Karpas-422 (cell line): ENCODE measurements at regions not wholly inside any gene's neighbourhood (a gene's known extent, or its start where the extent isn't known, plus 50 kb on each side); places are given as distances from the start of the nearest gene placed in this dataset.

Experiments used
- DNase-seq: peaks from one replicate; pipeline ENCODE4 v3.0.0-alpha.2; 2015
- H2AFZ ChIP-seq: fragments of 200-600 bp; sonication (generic); 2 replicates; pipeline ENCODE4 v1.6.1; 2014; ENCODE audit warnings: antibody characterized with exemption, low read length, mixed read lengths
- H3K27ac ChIP-seq: fragments of 200-600 bp; sonication (generic); 2 replicates; pipeline ENCODE4 v1.5.1; 2014; ENCODE audit warnings: mild to moderate bottlenecking, low read length, moderate library complexity
- H3K27me3 ChIP-seq: fragments of 200-600 bp; sonication (generic); 2 replicates; pipeline ENCODE4 v1.6.1; 2014; ENCODE audit warnings: low read length, mixed read lengths
- H3K36me3 ChIP-seq: fragments of 200-600 bp; sonication (generic); 2 replicates; pipeline ENCODE4 v1.6.1; 2014; ENCODE audit warnings: low read length, mixed read lengths; ENCODE audit not compliant: insufficient read depth
- H3K4me1 ChIP-seq: fragments of 200-600 bp; sonication (generic); 2 replicates; pipeline ENCODE4 v1.6.1; 2014; ENCODE audit warnings: mild to moderate bottlenecking, low read length, mixed read lengths
- H3K4me2 ChIP-seq: fragments of 200-600 bp; sonication (generic); 2 replicates; pipeline ENCODE4 v1.6.1; 2014; ENCODE audit warnings: low read length, low read depth, mild to moderate bottlenecking; ENCODE audit not compliant: poor library complexity, severe bottlenecking
- H3K4me3 ChIP-seq: fragments of 200-600 bp; sonication (generic); 2 replicates; pipeline ENCODE4 v1.5.1; 2014; ENCODE audit warnings: mild to moderate bottlenecking, antibody characterized with exemption, low read length, mixed read lengths
- H3K79me2 ChIP-seq: fragments of 200-600 bp; sonication (generic); 2 replicates; pipeline ENCODE4 v1.6.1; 2014; ENCODE audit warnings: mild to moderate bottlenecking, low read length, mixed read lengths
- H3K9ac ChIP-seq: fragments of 200-600 bp; sonication (generic); 2 replicates; pipeline ENCODE4 v1.6.0; 2014; ENCODE audit warnings: low read length
- H3K9me2 ChIP-seq: fragments of 200-600 bp; sonication (generic), shearing (Covaris generic); replicated peaks from 2 replicates; pipeline ENCODE4 v1.6.0; 2014; ENCODE audit warnings: mild to moderate bottlenecking, low read length, moderate library complexity; ENCODE audit not compliant: insufficient read depth
- H3K9me3 ChIP-seq: fragments of 300-700, 200-600 bp; sonication (generic); 2 replicates; pipeline ENCODE4 v1.6.1; 2014; ENCODE audit warnings: low read length, mixed read lengths
- H4K20me1 ChIP-seq: fragments of 200-600 bp; sonication (generic); 2 replicates; pipeline ENCODE4 v1.6.1; 2014; ENCODE audit warnings: mild to moderate bottlenecking, antibody characterized with exemption, low read length, low read depth; ENCODE audit not compliant: insufficient read depth

- Histone ChIP-seq H3K79me2 (no peaks in the 10 kb centered on the region), H2AFZ (no peak overlapping the region), H3K4me2 (no peak overlapping the region), H3K4me3 (no peak overlapping the region), H3K27me3 (no peaks in the 10 kb centered on the region), H3K36me3 (no peaks in the 10 kb centered on the region), H3K9me3 (peaks cover 2% of the 10 kb centered on the region; the same call in 1 of the 2 replicates), H3K9me2 (no peaks in the 10 kb centered on the region), H3K9ac (no peak overlapping the region), H3K27ac (no peak overlapping the region), H3K4me1 (no peaks in the 10 kb centered on the region), H4K20me1 (no peaks in the 10 kb centered on the region)
- no peak for DNase-seq
Measured at GRCh38 chr10:52956861-52957260, 184.3 kb upstream of the MBL2 start.

GRCh38 chr10:52956461-52956860 lies 183.9 kb upstream of the MBL2 start:
- no peak overlapping the region for H3K4me2 ChIP-seq
- H3K79me2 ChIP-seq, result no peaks in the 10 kb centered on the region
- no peak overlapping the region for H2AFZ ChIP-seq
- no peaks in the 10 kb centered on the region for H3K36me3 ChIP-seq
- H3K4me1 ChIP-seq, result no peaks in the 10 kb centered on the region
- H3K27me3 ChIP-seq, result no peaks in the 10 kb centered on the region
- peaks cover 1% of the 10 kb centered on the region; the same call in 1 of the 2 replicates for H3K9me3 ChIP-seq
- no peaks in the 10 kb centered on the region for H3K9me2 ChIP-seq
- H3K4me3 ChIP-seq, result no peak overlapping the region
- no peak overlapping the region for H3K27ac ChIP-seq
- no peak for DNase-seq
- H4K20me1 ChIP-seq, result no peaks in the 10 kb centered on the region
- no peak overlapping the region for H3K9ac ChIP-seq

- Histone ChIP-seq H3K79me2 (no peaks in the 10 kb centered on the region), H3K9ac (no peak overlapping the region), H3K36me3 (no peaks in the 10 kb centered on the region), H3K4me2 (no peak overlapping the region), H3K27me3 (no peaks in the 10 kb centered on the region), H3K9me2 (no peaks in the 10 kb centered on the region), H3K9me3 (no peaks in the 10 kb centered on the region; the same call in 1 of the 2 replicates), H2AFZ (no peak overlapping the region), H3K4me3 (no peak overlapping the region), H4K20me1 (no peaks in the 10 kb centered on the region), H3K27ac (no peak overlapping the region), H3K4me1 (no peaks in the 10 kb centered on the region)
- no peak for DNase-seq
Measured at GRCh38 chr10:52955337-52955736, 182.8 kb upstream of the MBL2 start.

GRCh38 chr10:52954407-52954806 lies 181.8 kb upstream of the MBL2 start:
- Histone ChIP-seq H3K9me3 (no peaks in the 10 kb centered on the region; the same call in 1 of the 2 replicates), H4K20me1 (no peaks in the 10 kb centered on the region), H3K4me3 (no peak overlapping the region), H3K79me2 (no peaks in the 10 kb centered on the region), H3K4me2 (no peak overlapping the region), H2AFZ (no peak overlapping the region), H3K27ac (no peak overlapping the region), H3K4me1 (no peaks in the 10 kb centered on the region), H3K9ac (no peak overlapping the region), H3K36me3 (no peaks in the 10 kb centered on the region), H3K27me3 (no peaks in the 10 kb centered on the region), H3K9me2 (no peaks in the 10 kb centered on the region)
- DNase-seq, result no peak

GRCh38 chr10:52952391-52953055 lies 179.9 kb upstream of the MBL2 start:
- H4K20me1 ChIP-seq, result no peaks in the 10 kb centered on the region
- no peaks in the 10 kb centered on the region; the same call in 1 of the 2 replicates for H3K9me3 ChIP-seq
- H3K27me3 ChIP-seq, result no peaks in the 10 kb centered on the region
- H3K9ac ChIP-seq, result no peak overlapping the region
- H2AFZ ChIP-seq, result no peak overlapping the region
- H3K4me1 ChIP-seq, result no peaks in the 10 kb centered on the region
- no peak for DNase-seq
- H3K4me3 ChIP-seq, result no peak overlapping the region
- no peak overlapping the region for H3K4me2 ChIP-seq
- H3K27ac ChIP-seq, result no peak overlapping the region
- H3K9me2 ChIP-seq, result no peaks in the 10 kb centered on the region
- H3K79me2 ChIP-seq, result no peaks in the 10 kb centered on the region
- no peaks in the 10 kb centered on the region for H3K36me3 ChIP-seq

GRCh38 chr10:52951824-52952223 lies 179.2 kb upstream of the MBL2 start:
- Histone ChIP-seq H3K27me3 (no peaks in the 10 kb centered on the region), H3K4me3 (no peak overlapping the region), H3K4me2 (no peak overlapping the region), H3K27ac (no peak overlapping the region), H3K36me3 (no peaks in the 10 kb centered on the region), H3K4me1 (no peaks in the 10 kb centered on the region), H3K79me2 (no peaks in the 10 kb centered on the region), H3K9ac (no peak overlapping the region), H2AFZ (no peak overlapping the region), H3K9me3 (no peaks in the 10 kb centered on the region; the same call in 1 of the 2 replicates), H3K9me2 (no peaks in the 10 kb centered on the region), H4K20me1 (no peaks in the 10 kb centered on the region)
- DNase-seq, result peak; percentile 61

GRCh38 chr10:52950578-52950977 lies 178.0 kb upstream of the MBL2 start:
- H3K9me3 ChIP-seq, result no peaks in the 10 kb centered on the region; the same call in 1 of the 2 replicates
- no peak overlapping the region for H2AFZ ChIP-seq
- H3K4me1 ChIP-seq, result no peaks in the 10 kb centered on the region
- H3K9ac ChIP-seq, result no peak overlapping the region
- no peak overlapping the region for H3K4me3 ChIP-seq
- H3K27ac ChIP-seq, result no peak overlapping the region
- DNase-seq, result no peak
- no peak overlapping the region for H3K4me2 ChIP-seq
- H4K20me1 ChIP-seq, result no peaks in the 10 kb centered on the region
- H3K36me3 ChIP-seq, result no peaks in the 10 kb centered on the region
- no peaks in the 10 kb centered on the region for H3K27me3 ChIP-seq
- H3K9me2 ChIP-seq, result no peaks in the 10 kb centered on the region
- H3K79me2 ChIP-seq, result no peaks in the 10 kb centered on the region

- no peak for DNase-seq
- H3K27ac ChIP-seq, result no peak overlapping the region
- no peak overlapping the region for H3K4me3 ChIP-seq
- no peaks in the 10 kb centered on the region for H3K9me2 ChIP-seq
- H4K20me1 ChIP-seq, result no peaks in the 10 kb centered on the region
- no peak overlapping the region for H3K4me2 ChIP-seq
- H3K27me3 ChIP-seq, result no peaks in the 10 kb centered on the region
- H3K36me3 ChIP-seq, result no peaks in the 10 kb centered on the region
- no peak overlapping the region for H2AFZ ChIP-seq
- no peak overlapping the region for H3K9ac ChIP-seq
- no peaks in the 10 kb centered on the region for H3K4me1 ChIP-seq
- no peaks in the 10 kb centered on the region; the same call in 1 of the 2 replicates for H3K9me3 ChIP-seq
- H3K79me2 ChIP-seq, result no peaks in the 10 kb centered on the region
Measured at GRCh38 chr10:52949899-52950298, 177.3 kb upstream of the MBL2 start.
